OCI-LY3 (cell line): ENCODE measurements at regions not wholly inside any gene's neighbourhood (a gene's known extent, or its start where the extent isn't known, plus 50 kb on each side); places are given as distances from the start of the nearest gene placed in this dataset.

Experiments
- EZH2phosphoT487 ChIP-seq: fragments of 200-600 bp; shearing (Covaris generic); IDR thresholded peaks from 2 replicates; pipeline ENCODE4 v1.6.1; 2018; ENCODE audit warnings: antibody characterized with exemption, mixed run types, low read depth
- TF ChIP-seq, protein P1 (sequence below): fragments of 200-600, 300-600 bp; sonication (generic); IDR thresholded peaks from 2 replicates; pipeline ENCODE4 v1.5.1; 2014; ENCODE audit warnings: antibody characterized with exemption, low read length, low read depth

DNA sequence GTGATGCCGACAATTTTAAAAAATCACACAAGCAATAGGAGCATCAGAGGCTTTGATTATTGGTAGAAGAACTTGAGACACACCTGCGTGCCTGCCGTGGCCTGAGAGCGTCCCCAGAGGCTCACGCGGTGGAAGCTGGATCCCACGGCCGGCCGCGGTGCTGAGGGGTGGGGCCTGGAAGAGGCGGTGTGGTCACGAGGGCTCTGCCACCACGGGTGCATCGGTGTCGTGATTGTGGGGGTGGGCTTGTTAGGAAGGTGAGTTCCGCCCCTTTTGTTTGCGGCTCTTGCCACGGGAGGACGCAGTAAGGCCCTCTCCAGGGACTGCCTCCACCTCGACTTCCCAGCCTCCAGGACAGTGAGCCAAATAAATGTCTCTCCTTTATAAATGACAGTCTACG lies 77.2 kb upstream of the ADRA2C start:
- TF ChIP-seq, protein P1, sequence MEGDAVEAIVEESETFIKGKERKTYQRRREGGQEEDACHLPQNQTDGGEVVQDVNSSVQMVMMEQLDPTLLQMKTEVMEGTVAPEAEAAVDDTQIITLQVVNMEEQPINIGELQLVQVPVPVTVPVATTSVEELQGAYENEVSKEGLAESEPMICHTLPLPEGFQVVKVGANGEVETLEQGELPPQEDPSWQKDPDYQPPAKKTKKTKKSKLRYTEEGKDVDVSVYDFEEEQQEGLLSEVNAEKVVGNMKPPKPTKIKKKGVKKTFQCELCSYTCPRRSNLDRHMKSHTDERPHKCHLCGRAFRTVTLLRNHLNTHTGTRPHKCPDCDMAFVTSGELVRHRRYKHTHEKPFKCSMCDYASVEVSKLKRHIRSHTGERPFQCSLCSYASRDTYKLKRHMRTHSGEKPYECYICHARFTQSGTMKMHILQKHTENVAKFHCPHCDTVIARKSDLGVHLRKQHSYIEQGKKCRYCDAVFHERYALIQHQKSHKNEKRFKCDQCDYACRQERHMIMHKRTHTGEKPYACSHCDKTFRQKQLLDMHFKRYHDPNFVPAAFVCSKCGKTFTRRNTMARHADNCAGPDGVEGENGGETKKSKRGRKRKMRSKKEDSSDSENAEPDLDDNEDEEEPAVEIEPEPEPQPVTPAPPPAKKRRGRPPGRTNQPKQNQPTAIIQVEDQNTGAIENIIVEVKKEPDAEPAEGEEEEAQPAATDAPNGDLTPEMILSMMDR = no peak
- no peak for TF ChIP-seq EZH2phosphoT487
